ENCODE measurements at regions not wholly inside any gene's neighbourhood (a gene's known extent, or its start where the extent isn't known, plus 50 kb on each side); places are given as distances from the start of the nearest gene placed in this dataset.
"Not testable (repeated sequence)": the region's sequence is repeated elsewhere in the genome, so short reads cannot be mapped to it uniquely, and the experiment has no call there.

DNA sequence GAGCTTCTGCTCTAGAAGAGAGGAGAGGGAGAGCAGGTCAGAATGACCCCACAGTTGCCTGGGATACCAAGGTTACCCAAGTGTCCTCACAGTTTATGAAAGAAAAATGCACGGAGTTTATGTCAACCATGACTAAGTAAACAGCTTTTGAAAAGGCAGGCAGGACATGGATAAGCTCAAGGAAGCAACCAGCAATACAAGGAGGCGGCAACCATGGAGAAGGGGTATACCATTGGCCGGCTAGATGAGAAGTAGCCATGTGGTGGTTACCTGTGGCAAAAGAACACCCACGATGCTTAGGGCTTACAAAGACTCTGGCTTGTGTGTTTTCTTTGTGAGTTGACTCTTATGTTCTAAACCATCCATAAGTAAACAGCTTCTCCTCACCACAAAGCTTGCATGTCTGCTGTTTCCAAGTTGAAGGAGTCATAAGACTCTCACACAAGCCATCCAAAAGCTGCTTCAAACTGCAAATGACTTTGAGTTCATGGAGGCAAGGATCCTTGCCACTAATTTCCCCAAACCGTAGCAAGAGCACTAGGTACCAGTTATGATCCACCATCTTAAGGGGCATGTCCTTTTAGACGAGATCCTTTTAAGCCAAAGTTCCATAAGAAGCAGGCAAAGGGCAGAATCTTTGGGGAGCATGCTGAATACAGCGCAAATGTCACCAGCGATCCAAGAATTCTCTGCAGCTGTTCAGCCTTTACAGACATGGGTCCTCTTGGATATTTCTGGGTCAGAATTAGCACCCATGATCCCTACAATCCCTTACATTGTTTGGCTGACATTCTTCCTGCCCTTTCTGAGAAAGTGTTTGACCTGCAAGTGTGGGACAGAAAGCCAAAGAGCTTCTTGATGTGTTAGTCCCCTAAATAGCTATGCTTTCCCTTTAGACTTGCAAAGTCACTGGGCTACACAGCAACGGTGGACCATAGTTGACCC, 74.8 kb upstream of the IPO5 start:
- H3K36me3 Mint-ChIP-seq (ENCODE audit: low read depth) = no peaks in the 10 kb centered on the region
- intact Hi-C loops (cut with micrococcal nuclease) = no loop called here
- H3K9me3 Mint-ChIP-seq = no peaks in the 10 kb centered on the region
- CTCF ChIA-PET = interaction anchor here (1.9 kb wide), 1 partner anchor 22 kb away, joined by 4 read pairs; no protein-coding TSS in a partner anchor
- no peaks in the 10 kb centered on the region for H3K4me1 Mint-ChIP-seq (ENCODE audit: low read depth)
- H3K27me3 Mint-ChIP-seq (ENCODE audit: low read depth) = peaks cover 23% of the 10 kb centered on the region
- H3K4me3 Mint-ChIP-seq = no peak overlapping the region
- H3K27ac Mint-ChIP-seq = no peak overlapping the region
- DNase-seq = no peak

- no peaks in the 10 kb centered on the region for H3K4me1 Mint-ChIP-seq (ENCODE audit: low read depth)
- intact Hi-C loops (cut with micrococcal nuclease) = no loop called here
- H3K27me3 Mint-ChIP-seq (ENCODE audit: low read depth) = peaks cover 22% of the 10 kb centered on the region
- H3K9me3 Mint-ChIP-seq = no peaks in the 10 kb centered on the region
- H3K4me3 Mint-ChIP-seq = no peak overlapping the region
- H3K36me3 Mint-ChIP-seq (ENCODE audit: low read depth) = no peaks in the 10 kb centered on the region
- CTCF ChIA-PET = interaction anchor here (1.9 kb wide), 1 partner anchor 23 kb away, joined by 4 read pairs; no protein-coding TSS in a partner anchor
- no peak for DNase-seq
- H3K27ac Mint-ChIP-seq = no peak overlapping the region
Observed at GRCh38 chr13:97879646-97880310, 73.7 kb upstream of the IPO5 start.

GRCh38 chr13:97880311-97880675, 73.2 kb upstream of the IPO5 start:
- H3K36me3 Mint-ChIP-seq (ENCODE audit: low read depth) = no peaks in the 10 kb centered on the region
- intact Hi-C loops (cut with micrococcal nuclease) = no loop called here
- no peaks in the 10 kb centered on the region for H3K9me3 Mint-ChIP-seq
- H3K27ac Mint-ChIP-seq = no peak overlapping the region
- H3K4me3 Mint-ChIP-seq = no peak overlapping the region
- CTCF ChIA-PET = interaction anchor here (1.9 kb wide), 1 partner anchor 24 kb away, joined by 4 read pairs; no protein-coding TSS in a partner anchor
- no peaks in the 10 kb centered on the region for H3K4me1 Mint-ChIP-seq (ENCODE audit: low read depth)
- H3K27me3 Mint-ChIP-seq (ENCODE audit: low read depth) = peaks cover 18% of the 10 kb centered on the region
- DNase-seq = no peak

- CTCF ChIA-PET = no interaction called here
Observed at GRCh38 chr13:97881556-97881955, 71.9 kb upstream of the IPO5 start.

GRCh38 chr13:97883396-97883795, 70.1 kb upstream of the IPO5 start:
- DNase-seq = no peak
- H3K36me3 Mint-ChIP-seq (ENCODE audit: low read depth) = no peaks in the 10 kb centered on the region
- CTCF ChIA-PET = no interaction called here
- intact Hi-C loops (cut with micrococcal nuclease) = no loop called here
- no peaks in the 10 kb centered on the region for H3K9me3 Mint-ChIP-seq
- H3K4me3 Mint-ChIP-seq = no peak overlapping the region
- H3K27me3 Mint-ChIP-seq (ENCODE audit: low read depth) = peaks cover 19% of the 10 kb centered on the region
- H3K27ac Mint-ChIP-seq = no peak overlapping the region
- H3K4me1 Mint-ChIP-seq (ENCODE audit: low read depth) = no peaks in the 10 kb centered on the region

More at GRCh38 chr13:97881556-97881955, 71.9 kb upstream of the IPO5 start:
- no peak overlapping the region for H3K4me3 Mint-ChIP-seq
- no peaks in the 10 kb centered on the region for H3K9me3 Mint-ChIP-seq
- no peaks in the 10 kb centered on the region for H3K36me3 Mint-ChIP-seq (ENCODE audit: low read depth)
- H3K27me3 Mint-ChIP-seq (ENCODE audit: low read depth) = peaks cover 22% of the 10 kb centered on the region
- intact Hi-C loops (cut with micrococcal nuclease) = no loop called here
- H3K27ac Mint-ChIP-seq = no peak overlapping the region
- DNase-seq = no peak
- no peaks in the 10 kb centered on the region for H3K4me1 Mint-ChIP-seq (ENCODE audit: low read depth)

DNA sequence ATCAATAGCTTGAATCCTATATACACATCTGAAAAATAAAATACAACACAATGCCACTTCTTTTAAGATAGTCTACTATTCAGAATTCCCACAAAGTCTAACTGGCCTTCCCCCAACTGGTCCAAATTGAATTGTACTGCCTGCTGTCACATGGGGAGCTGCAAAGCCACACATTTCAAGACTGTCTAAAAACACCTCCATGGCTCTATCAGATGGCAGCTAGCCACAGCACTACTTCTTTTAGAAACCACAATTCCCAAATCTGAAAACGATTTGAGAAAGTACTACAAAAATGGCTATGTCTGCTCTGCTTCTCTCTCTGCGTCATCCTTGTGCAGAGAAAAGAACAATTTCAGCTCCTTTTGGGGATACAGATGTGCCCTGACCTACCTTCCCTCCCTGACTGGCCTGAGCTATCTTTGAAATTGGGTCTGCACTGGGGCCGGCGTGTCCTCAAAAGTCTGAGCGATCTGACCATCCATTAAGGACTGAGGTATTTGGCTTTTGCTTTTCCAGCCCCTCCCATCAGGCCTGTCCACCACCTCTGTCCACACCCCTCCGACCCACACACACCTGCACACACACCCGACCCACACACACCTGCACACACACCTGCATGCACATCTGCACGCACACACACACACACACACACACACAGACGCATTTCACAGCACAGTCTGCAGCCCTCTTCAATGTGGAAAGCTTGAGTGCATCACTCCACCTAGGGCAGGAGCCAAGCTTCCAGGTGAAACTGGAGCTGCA, 68.6 kb upstream of the IPO5 start:
- no peaks in the 10 kb centered on the region for H3K4me1 Mint-ChIP-seq (ENCODE audit: low read depth)
- H3K36me3 Mint-ChIP-seq (ENCODE audit: low read depth) = no peaks in the 10 kb centered on the region
- no peak for DNase-seq
- intact Hi-C loops (cut with micrococcal nuclease) = no loop called here
- peaks cover 21% of the 10 kb centered on the region for H3K27me3 Mint-ChIP-seq (ENCODE audit: low read depth)
- no peak overlapping the region for H3K27ac Mint-ChIP-seq
- CTCF ChIA-PET = no interaction called here
- no peaks in the 10 kb centered on the region for H3K9me3 Mint-ChIP-seq
- no peak overlapping the region for H3K4me3 Mint-ChIP-seq

GRCh38 chr13:97885641-97886040, 67.8 kb upstream of the IPO5 start:
- CTCF ChIA-PET = no interaction called here
- Mint-ChIP-seq H3K4me1 (ENCODE audit: low read depth) (no peaks in the 10 kb centered on the region), H3K4me3 (no peak overlapping the region), H3K27ac (no peak overlapping the region), H3K36me3 (ENCODE audit: low read depth) (no peaks in the 10 kb centered on the region), H3K27me3 (ENCODE audit: low read depth) (peaks cover 21% of the 10 kb centered on the region), H3K9me3 (no peaks in the 10 kb centered on the region)
- intact Hi-C loops (cut with micrococcal nuclease) = no loop called here
- no peak for DNase-seq

GRCh38 chr13:97889803-97890202, 63.7 kb upstream of the IPO5 start:
- no peak for DNase-seq
- Mint-ChIP-seq H3K27ac (no peak overlapping the region), H3K9me3 (peaks cover 5% of the 10 kb centered on the region), H3K36me3 (ENCODE audit: low read depth) (no peaks in the 10 kb centered on the region), H3K4me3 (no peak overlapping the region), H3K4me1 (ENCODE audit: low read depth) (no peaks in the 10 kb centered on the region), H3K27me3 (ENCODE audit: low read depth) (peaks cover 13% of the 10 kb centered on the region)
- intact Hi-C loops (cut with micrococcal nuclease) = no loop called here
- CTCF ChIA-PET = no interaction called here

GRCh38 chr13:97890573-97890972, 62.9 kb upstream of the IPO5 start:
- peaks cover 12% of the 10 kb centered on the region for H3K27me3 Mint-ChIP-seq (ENCODE audit: low read depth)
- DNase-seq = no peak
- CTCF ChIA-PET = no interaction called here
- H3K4me1 Mint-ChIP-seq (ENCODE audit: low read depth) = no peaks in the 10 kb centered on the region
- intact Hi-C loops (cut with micrococcal nuclease) = no loop called here
- H3K4me3 Mint-ChIP-seq = no peak overlapping the region
- H3K27ac Mint-ChIP-seq = no peak overlapping the region
- peaks cover 6% of the 10 kb centered on the region for H3K9me3 Mint-ChIP-seq
- no peaks in the 10 kb centered on the region for H3K36me3 Mint-ChIP-seq (ENCODE audit: low read depth)

GRCh38 chr13:97891964-97892363, 61.5 kb upstream of the IPO5 start:
- H3K36me3 Mint-ChIP-seq (ENCODE audit: low read depth); H3K4me3 Mint-ChIP-seq; H3K4me1 Mint-ChIP-seq (ENCODE audit: low read depth); intact Hi-C loops (cut with micrococcal nuclease); CTCF ChIA-PET; H3K27ac Mint-ChIP-seq; DNase-seq: not testable (repeated sequence)
- peaks cover 15% of the 10 kb centered on the region for H3K27me3 Mint-ChIP-seq (ENCODE audit: low read depth)
- H3K9me3 Mint-ChIP-seq = peaks cover 11% of the 10 kb centered on the region

DNA sequence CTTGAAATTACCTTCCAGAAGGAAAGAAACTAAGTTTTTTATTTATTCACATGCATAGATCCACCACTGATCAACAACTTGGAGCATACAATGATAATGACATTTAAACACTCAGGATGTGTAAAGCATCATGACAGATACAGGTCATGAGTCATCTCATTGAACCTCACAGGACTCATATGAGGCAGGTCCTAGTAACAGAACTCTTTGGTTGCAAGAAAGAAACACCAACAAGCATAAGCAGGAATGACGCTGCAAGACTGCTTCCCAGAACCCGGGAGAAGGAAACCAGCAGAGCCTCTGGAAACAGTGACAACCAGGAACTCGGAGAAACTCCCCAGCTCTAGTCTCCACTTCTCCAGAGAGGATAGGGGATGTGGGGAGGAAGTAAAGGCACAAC, 60.8 kb upstream of the IPO5 start:
- Mint-ChIP-seq H3K4me1 (ENCODE audit: low read depth) (no peaks in the 10 kb centered on the region), H3K4me3 (no peak overlapping the region), H3K27me3 (ENCODE audit: low read depth) (peaks cover 18% of the 10 kb centered on the region), H3K9me3 (peaks cover 11% of the 10 kb centered on the region), H3K36me3 (ENCODE audit: low read depth) (no peaks in the 10 kb centered on the region), H3K27ac (no peak overlapping the region)
- CTCF ChIA-PET = no interaction called here
- intact Hi-C loops (cut with micrococcal nuclease) = no loop called here
- DNase-seq = no peak

- H3K36me3 Mint-ChIP-seq (ENCODE audit: low read depth) = no peaks in the 10 kb centered on the region
- peaks cover 11% of the 10 kb centered on the region for H3K9me3 Mint-ChIP-seq
- H3K27me3 Mint-ChIP-seq (ENCODE audit: low read depth) = peaks cover 19% of the 10 kb centered on the region
- no peak for DNase-seq
- CTCF ChIA-PET = no interaction called here
- no peaks in the 10 kb centered on the region for H3K4me1 Mint-ChIP-seq (ENCODE audit: low read depth)
- no peak overlapping the region for H3K4me3 Mint-ChIP-seq
- no peak overlapping the region for H3K27ac Mint-ChIP-seq
- intact Hi-C loops (cut with micrococcal nuclease) = no loop called here
Observed at GRCh38 chr13:97895383-97895782, 58.1 kb upstream of the IPO5 start.
